ENCODE measurements at regions not wholly inside any gene's neighbourhood (a gene's known extent, or its start where the extent isn't known, plus 50 kb on each side); places are given as distances from the start of the nearest gene placed in this dataset.
A peak's percentile ranks its signal among the peaks of the same experiment; 100 is the strongest.
"Not testable (repeated sequence)": the region's sequence is repeated elsewhere in the genome, so short reads cannot be mapped to it uniquely, and the experiment has no call there.

GRCh38 chr4:3954540-3955320, 188.5 kb downstream of the ADRA2C start:
- ATAC-seq = peak; percentile 23; the same call in 1 of the 3 replicates
- peak; percentile 42 for TF ChIP-seq ISL1 (CRISPR knock-in tag; IDR thresholded peaks at IDR 0.05)

- peak; percentile 100 for ATAC-seq
Observed at GRCh38 chr4:3955321-3956164, 189.4 kb downstream of the ADRA2C start.

GRCh38 chr4:3956165-3956867, 190.1 kb downstream of the ADRA2C start:
- not testable (repeated sequence) for ATAC-seq

GRCh38 chr4:3961091-3961672, 195.0 kb downstream of the ADRA2C start:
- ATAC-seq = not testable (repeated sequence)

- ATAC-seq = not testable (repeated sequence)
Observed at GRCh38 chr4:3964572-3965278, 198.5 kb downstream of the ADRA2C start.

- not testable (repeated sequence) for ATAC-seq
Observed at GRCh38 chr4:3967204-3967603, 201.0 kb downstream of the ADRA2C start.

- ATAC-seq = not testable (repeated sequence)
Observed at GRCh38 chr4:3972626-3973025, 206.4 kb downstream of the ADRA2C start.

- not testable (repeated sequence) for ATAC-seq
Observed at GRCh38 chr4:3973581-3974200, 207.5 kb downstream of the ADRA2C start.

GRCh38 chr4:3983518-3984125, 217.4 kb downstream of the ADRA2C start:
- ATAC-seq = not testable (repeated sequence)

- not testable (repeated sequence) for ATAC-seq
Observed at GRCh38 chr4:3984796-3985195, 218.6 kb downstream of the ADRA2C start.

GRCh38 chr4:3986412-3986811, 220.2 kb downstream of the ADRA2C start:
- ATAC-seq = not testable (repeated sequence)

GRCh38 chr4:3997386-3997785, 229.3 kb downstream of the OTOP1 start:
- ATAC-seq = not testable (repeated sequence)

GRCh38 chr4:4004036-4004435, 222.7 kb downstream of the OTOP1 start:
- not testable (repeated sequence) for ATAC-seq

GRCh38 chr4:4004702-4005101, 222.0 kb downstream of the OTOP1 start:
- not testable (repeated sequence) for ATAC-seq

GRCh38 chr4:4006356-4006755, 220.4 kb downstream of the OTOP1 start:
- not testable (repeated sequence) for ATAC-seq

GRCh38 chr4:4019071-4019470, 207.7 kb downstream of the OTOP1 start:
- not testable (repeated sequence) for ATAC-seq

- not testable (repeated sequence) for ATAC-seq
Observed at GRCh38 chr4:4021161-4021560, 205.6 kb downstream of the OTOP1 start.

GRCh38 chr4:4026708-4027107, 200.0 kb downstream of the OTOP1 start:
- ATAC-seq = not testable (repeated sequence)

- ATAC-seq = not testable (repeated sequence)
Observed at GRCh38 chr4:4028752-4029151, 198.0 kb downstream of the OTOP1 start.

- ATAC-seq = not testable (repeated sequence)
Observed at GRCh38 chr4:4030509-4030908, 196.2 kb downstream of the OTOP1 start.
